ENCODE measurements at regions not wholly inside any gene's neighbourhood (a gene's known extent, or its start where the extent isn't known, plus 50 kb on each side); places are given as distances from the start of the nearest gene placed in this dataset.
"Not testable (repeated sequence)": the region's sequence is repeated elsewhere in the genome, so short reads cannot be mapped to it uniquely, and the experiment has no call there.

DNA sequence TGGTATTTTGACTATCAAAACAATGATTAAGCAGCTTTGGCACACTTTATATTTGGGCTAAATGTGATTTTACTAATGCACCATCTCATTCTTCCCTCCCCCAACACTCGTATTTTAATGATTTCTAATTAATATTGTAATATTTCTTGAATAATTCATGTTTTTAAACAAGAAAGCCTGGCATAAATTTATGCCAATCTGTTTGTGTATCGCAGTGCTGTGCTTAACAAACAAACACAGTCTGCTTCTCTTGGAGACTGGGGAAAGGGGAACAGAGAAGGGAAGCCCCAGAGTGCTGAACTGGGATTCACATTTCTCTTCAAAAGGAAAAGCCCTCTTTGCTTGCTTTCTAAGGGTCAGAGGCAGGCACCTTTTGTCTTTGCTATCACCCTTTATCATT, 496.9 kb upstream of the STXBP6 start:
- no peak for DNase-seq (ENCODE audit: low read depth in 2 of 2)

DNA sequence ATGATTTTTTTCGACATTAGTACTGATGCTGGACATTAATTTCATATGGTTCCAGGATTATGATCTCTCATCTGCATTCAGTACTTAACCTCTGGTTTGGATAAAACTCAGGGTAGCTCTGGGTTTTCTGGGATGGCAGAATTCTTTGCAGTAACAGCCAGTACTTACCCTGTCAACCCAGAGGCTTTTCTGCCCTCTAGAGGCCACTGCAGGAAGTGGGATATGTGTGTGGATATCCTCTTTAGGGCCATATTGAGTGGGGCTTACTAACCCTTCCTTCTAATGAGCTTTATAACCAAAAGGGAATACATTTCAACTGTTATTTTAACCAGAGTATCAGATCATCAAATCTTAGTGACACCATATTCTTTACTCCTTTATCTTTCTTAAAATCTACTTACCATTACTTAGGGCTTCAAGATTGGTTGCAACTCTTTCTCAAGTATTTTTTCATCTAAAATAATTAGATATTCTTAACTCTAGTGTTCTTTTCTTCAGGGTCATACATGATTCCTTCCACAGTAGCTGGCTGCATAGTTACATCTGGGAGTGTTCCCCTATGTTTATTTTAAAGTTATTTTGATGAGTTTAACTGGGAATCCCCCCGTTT, 488.0 kb upstream of the STXBP6 start:
- DNase-seq (ENCODE audit: low read depth in 2 of 2), result peak in 1 of 2 experiments; percentile 10

DNA sequence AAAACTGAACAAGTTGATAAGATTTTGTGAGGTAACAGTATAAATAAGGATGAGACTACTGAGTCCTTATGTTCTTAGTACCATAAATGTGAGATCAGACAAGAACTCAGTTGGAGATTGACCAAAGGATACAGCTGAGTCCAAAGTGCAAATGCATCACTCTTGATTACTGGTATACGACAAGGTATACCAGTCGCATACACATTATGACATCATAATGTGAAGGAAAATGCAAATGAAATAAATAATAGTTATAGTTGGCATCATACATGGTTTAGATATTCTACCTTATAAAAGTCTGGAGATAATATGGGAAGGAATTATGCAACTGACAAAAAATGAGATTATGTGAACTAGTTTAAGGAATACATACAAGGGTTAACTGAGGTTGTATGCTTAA, 476.3 kb upstream of the STXBP6 start:
- DNase-seq (ENCODE audit: low read depth in 2 of 2), result no peak

DNA sequence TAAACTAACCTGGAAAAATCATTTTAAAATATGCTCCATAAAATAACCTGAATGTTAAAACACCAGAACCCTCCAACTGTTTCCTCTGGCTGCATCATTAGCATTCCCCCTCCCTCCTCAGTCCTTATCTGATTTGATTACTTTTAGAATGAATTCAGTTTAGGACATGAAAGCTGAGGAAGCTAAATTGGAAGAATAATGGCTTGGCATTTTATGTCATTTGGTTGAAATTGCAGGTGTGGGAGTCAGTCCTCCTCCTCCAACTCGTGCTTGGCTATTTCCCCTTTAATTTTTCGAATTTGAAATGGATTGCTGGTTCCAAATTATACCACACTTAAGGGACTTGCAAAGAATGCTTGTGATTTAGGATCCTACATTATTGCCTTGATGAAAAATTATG, 473.0 kb upstream of the STXBP6 start:
- no peak for DNase-seq (ENCODE audit: low read depth in 2 of 2)

DNA sequence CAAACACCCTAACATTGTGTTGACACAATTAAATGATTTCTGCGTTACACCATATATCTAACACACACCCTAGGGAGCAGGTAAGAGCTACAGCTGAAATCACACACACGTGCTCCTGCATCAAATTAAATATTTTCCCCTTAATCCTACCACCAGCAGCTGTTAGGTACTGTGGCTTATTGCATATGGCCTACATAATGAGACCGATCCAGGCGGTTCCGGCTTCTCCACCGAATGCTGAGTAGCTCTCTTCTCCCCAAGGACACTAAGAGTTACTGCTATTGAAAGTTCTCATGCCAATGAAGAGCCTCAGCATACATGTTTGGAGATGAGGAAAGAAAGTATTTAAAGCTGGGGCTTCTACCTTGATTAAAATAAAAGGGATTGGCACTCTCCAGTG, 472.2 kb upstream of the STXBP6 start:
- DNase-seq (ENCODE audit: low read depth in 2 of 2), result no peak

DNA sequence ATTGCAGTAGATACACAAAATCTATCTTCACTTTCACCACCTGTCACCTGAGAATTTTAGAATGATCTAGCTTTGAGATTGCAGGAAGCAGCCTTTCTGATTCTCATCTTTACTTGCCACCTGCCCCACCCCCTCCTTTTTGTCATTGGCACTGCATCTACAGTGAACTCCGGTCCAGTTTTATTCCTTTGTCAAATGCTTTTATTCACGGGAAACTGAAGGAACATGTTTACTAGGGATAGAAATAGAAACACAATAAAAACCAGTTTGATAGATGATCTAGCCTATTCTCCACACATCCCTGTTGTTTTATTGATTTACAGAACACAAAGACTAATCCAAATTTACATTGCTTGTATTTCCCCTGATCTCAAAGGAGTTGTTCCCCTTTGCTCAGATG, 471.7 kb upstream of the STXBP6 start:
- no peak for DNase-seq (ENCODE audit: low read depth in 2 of 2)

DNA sequence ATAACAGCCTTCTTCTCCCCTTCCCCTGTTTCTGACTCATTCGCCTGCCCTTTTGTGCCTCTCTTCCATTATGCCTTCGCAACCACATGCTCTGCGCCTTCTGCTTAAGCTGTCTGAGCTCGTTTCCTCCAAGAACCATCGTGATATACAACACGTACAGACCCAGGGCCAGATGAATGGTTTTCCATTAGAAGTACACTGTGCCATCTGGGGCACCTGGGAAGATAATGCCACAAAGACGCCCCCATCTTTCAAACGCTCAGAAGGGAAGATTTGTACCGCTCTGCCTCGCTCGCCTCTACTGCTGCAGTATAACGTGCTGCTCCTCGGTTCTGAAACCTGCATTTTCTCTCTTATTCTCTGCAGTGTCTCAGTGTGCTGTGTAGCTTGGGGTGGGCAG, 470.9 kb upstream of the STXBP6 start:
- no peak for DNase-seq (ENCODE audit: low read depth in 2 of 2)

DNA sequence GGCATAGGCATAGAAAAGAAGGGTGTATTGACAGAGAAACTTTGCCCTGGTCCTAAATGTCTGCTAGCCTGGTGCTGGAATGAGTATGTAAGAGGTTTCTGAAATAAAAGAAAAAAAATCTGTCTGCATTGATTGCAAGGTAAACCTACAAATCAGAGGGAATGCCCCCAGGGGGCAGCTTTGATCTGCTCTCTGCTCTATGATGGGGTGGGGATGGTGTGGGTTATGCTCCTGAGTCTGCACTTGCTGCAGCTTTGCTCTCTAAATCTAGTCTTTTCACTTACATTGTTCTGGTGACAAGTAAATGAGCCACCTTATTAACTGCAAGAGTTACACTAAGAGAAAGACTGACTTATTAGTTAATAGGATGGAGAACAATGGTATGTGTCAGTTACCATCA, 468.4 kb upstream of the STXBP6 start:
- DNase-seq (ENCODE audit: low read depth in 2 of 2), result no peak

DNA sequence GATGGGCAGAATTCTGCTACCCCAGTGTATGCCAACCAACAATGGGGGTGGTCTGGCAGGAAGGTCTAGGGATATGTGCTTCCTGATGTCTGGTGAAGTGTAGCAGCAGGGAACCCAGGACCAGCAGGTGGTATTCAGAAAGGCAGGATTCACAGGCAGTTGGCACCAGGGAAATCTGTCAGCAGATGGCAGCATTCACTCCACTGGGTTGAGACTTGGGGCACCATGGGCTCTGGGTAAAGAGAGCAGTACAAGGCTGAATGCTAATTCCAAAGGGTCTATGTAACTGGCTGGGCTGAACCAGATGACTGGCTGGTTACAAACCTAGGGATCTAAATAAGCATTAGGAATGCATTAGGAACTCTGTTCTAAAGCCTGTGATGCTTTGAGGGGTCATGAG, 466.9 kb upstream of the STXBP6 start:
- no peak for DNase-seq (ENCODE audit: low read depth in 2 of 2)

DNA sequence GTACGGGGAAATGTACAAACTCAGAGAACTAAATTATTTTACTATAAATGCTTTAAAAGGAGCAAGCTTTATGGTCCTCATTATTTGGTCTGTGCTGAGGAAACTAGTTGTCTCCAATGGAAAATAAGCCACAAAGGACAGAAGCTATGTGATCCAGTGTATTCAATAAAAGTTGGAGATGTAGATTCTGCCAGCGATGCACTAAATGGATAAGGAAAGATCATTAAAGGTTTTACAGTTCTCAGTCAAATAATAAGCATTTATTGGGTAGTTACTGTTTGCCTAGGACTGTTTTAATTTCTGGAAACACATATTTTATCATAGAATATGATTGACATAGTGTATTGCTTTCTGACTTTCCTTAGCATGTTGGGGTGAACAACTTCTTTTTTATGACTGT, 458.9 kb upstream of the STXBP6 start:
- DNase-seq (ENCODE audit: low read depth in 2 of 2), result no peak

DNA sequence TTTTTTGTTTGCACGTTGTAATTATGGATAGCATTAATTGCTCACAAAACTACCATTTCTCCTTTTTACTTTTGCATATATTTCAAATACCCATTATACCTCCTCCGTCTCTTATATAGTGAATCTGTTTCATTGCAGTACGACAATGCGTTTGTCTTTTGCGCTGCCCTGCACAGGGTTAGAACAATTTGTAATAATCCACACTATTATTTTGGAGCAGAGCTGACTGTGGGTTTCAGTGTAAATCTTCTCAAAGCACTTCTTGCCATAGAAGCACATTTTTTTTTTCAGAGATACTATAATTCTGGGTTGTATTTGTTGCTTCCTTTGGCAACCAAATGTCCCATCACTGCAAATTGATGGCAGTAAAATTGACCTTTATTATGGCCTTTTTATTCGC, 451.8 kb upstream of the STXBP6 start:
- DNase-seq (ENCODE audit: low read depth in 2 of 2), result no peak

DNA sequence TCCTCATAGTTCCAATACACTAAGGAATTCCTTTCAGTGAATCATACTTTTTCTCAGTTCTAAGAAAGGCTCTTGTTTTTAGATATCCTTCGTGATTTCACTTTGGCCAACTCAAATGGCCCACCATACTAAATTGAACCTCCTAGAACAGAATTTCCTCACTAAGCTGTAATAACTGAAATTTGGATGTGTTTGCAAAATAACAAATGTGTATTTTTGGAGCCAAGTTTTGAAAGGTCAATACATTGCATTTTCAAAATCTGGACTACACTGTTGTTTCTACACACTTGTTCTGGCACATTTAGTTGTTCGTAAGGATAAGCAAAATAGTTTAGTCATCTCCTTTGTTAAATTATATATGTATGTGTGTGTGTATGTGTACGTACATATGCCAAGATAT, 439.0 kb upstream of the STXBP6 start:
- no peak for DNase-seq (ENCODE audit: low read depth in 2 of 2)

DNA sequence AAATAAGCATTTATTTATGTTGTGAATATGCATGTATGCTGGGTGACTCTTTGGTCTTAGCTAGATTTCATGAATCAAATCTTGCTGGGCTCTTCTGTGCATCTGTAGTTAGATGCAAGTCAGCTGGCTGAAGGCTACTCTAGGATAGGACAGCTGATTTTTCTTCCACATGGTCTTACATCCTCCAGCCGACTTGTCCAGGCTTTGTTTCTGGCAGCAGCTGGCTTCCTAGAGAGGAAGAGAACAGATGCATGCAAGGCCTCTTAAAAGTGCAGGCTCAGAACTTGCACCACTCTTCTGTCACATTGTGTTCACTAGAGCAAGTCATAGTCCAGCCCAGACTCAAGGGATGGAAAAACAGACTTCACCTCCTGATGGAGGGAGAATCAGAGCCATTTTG, 435.4 kb upstream of the STXBP6 start:
- no peak for DNase-seq (ENCODE audit: low read depth in 2 of 2)

DNA sequence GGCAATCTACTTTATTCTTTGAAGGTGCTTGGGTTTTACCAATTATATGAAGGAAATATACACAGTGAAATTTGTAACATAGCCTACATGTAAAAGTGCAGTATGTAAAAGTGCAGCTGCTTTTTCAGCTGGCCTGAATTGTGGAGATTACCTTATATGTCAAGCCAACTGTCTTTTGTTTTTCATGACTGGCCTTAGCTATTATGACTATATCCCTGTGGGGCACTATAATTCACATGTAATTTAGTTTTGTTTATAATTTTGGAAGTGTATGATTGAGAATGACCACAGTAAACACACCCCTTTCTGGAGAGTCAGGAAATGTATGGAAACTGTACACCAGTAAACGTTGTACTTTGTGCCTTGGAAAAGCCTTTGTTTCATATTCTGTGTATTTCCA, 435.0 kb upstream of the STXBP6 start:
- DNase-seq (ENCODE audit: low read depth in 2 of 2), result no peak

DNA sequence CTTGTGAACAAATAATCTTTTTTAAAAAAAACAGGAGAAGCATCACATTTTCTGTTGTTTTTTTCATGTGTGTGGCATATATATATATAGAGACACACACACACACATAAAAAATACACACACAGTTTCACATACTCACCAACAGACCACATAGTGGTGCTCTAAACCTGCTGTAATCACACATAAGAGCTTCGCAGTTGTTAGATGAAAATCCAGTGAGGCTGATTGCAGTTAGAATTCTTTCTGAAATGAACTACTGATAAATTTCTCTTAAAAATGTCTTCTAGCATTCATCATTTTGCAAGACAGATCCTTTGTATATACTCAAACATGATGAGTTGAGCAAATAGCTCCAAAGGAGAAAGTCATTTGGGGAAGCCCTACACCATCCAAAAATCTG, 434.3 kb upstream of the STXBP6 start:
- DNase-seq (ENCODE audit: low read depth in 2 of 2), result no peak

DNA sequence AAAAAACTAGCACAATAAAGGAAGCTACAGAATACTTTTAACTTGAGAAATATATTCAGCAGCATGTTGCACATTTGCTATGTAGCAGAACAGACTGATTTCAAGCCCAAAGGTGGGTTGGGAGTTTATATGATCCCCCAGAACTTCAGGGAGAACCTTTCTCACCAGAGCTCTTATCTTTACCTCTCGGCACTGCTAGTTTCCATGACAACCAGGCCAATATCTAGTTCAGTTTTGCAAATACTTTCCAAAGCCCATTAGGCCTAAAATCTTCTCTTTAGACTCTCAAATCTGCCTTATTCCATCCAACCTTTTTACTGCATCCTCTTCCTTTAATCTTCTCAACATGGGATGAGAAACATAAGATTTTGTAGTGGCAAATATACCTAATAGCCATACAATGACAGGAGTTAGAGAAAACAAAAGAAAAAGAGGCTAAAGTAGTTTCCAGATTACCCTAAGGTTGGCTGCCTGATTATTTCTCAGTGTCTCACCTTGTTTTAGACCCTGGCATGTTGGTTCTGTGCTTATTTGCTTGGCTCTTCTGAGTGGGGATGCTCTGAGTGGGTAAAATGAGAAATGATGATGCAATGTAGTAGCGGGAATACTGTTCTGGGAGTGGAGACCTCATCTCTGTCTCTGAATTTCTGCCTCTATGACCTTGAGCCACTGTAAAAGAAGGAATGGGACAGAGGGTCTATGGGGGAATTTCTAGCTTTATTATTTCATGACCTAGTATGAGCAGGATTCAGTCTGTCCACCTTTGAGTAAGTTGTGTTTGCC, 427.6 kb upstream of the STXBP6 start:
- DNase-seq (ENCODE audit: low read depth in 2 of 2), result no peak

DNA sequence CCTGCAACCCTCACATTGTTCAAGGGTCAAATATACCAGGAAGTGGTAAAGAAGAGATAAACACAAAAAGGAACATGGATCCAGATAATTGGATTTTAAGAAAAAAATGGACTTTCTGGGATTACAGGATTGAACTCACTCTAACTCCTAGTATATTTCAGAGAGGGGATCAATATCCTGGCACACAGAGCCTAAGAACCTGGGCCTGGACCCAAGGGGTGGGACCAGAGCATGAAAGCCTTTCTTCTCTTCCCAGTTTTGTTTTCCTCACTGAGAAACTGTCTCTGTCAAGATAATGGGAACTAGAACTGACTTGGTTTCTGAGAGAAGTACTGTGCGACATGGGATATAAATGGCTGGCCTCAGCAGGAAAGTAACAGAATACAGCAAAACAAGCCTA, 422.8 kb upstream of the STXBP6 start:
- no peak for DNase-seq (ENCODE audit: low read depth in 2 of 2)

DNA sequence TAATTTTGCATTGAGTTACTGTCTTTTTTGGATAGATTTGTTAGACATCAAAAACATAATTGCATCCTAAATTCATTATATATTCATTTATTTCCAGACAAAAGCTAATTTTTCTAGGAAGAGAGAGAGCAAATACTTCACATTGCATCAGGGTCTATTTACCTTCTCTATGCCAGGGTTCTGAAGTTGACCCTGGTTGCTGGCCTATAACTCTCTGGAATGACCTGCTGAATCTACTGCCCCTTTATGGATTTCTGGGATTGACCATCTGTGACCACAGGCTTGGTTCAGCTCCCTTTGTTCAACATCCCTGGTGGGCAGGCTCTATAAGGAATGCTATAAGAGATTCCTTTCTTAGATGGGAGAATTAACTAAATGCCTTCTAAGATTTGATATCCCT, 414.8 kb upstream of the STXBP6 start:
- no peak for DNase-seq (ENCODE audit: low read depth in 2 of 2)

DNA sequence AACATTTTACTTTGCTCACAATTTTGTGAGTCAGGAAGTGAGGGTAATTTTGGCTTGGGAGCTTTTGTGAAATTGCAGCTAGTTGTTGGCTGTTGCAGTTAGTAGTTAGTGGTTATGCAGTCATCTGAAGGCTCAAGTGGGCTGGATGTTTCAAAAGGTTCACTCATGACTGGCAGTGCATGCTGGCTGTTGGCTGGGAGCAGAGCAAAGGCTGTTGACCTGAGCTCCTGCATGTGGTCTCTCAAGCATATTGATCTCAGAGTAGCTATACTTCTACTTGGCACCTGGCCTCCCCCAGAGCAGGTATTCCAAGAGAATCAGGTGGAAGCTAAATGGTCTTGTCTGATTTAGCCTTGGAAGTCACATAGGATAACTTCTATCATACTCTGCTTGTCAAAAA, 414.1 kb upstream of the STXBP6 start:
- DNase-seq (ENCODE audit: low read depth in 2 of 2), result no peak

DNA sequence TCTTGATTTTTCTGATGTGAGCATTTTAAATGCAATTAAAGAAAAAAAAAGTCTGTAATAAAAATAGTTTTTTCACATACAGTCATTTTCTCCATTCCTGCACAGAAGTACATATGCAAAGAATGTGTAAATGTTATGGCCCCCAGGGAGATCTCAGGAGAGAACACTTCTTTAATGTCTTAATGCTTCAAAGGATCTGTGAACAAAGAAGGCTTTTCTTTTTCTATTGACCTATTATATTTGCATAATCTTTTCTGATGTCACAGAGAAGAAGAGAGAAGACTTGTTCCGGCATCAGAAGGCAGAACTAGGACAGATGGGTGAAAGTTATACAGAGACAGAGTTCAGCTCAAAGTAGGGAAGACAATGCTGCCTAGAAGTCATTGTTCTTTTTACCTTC, 413.5 kb upstream of the STXBP6 start:
- no peak for DNase-seq (ENCODE audit: low read depth in 2 of 2)

DNA sequence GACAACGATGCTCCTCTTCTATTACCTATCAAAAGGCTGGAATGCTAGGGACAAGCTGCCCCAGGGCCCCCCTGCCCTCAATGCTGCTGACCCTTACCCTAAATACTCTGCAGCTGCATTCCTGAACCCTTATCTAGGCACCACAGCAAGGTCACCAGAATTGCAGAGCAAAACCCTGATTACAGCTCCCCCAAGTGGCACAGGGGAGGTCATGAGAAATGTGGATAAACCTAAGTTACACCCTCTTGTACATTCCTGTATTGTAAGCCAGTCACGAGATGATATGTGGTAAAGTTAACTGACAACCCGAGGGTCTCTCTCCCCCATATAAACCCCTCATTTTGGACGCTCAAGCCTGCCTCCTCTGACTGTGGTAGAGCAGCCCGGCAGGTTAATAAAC, 411.8 kb upstream of the STXBP6 start:
- DNase-seq (ENCODE audit: low read depth in 2 of 2), result no peak

DNA sequence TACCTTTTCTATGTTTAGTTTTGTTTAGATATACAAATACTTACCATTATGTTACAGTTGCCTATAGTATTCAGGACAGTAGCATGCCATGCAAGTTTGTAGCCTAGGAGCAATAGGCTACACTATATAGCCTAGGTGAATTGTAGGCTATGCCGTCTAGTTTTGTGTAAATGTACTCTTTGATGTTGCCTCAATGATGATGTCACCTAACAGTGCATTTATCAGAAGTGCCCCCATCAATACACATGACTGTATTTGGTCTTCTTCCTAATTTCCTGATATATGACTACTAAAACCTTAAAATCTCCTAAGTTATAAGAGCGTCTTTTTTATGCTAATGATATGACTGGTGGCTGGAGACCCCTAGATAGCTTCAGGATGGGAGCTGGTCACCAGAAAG, 394.4 kb upstream of the STXBP6 start:
- no peak for DNase-seq (ENCODE audit: low read depth in 2 of 2)

DNA sequence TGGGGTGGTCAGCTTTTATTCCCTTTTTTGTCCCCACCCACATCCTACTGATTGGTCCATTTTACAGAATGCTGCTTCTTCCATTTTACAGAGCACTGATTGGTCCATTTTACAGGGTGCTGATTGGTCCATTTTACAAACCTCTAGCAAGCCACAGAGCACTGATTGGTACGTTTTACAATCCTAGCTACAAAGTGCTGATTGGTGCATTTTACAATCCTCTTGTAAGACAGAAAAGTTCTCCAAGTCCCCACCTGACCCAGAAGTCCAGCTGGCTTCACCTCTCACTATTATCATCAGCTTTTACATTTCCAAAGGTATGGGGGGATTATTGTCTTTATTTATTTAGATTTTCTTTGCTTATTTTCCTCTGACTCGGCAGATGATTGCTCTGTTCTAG, 390.4 kb upstream of the STXBP6 start:
- not testable (repeated sequence) for DNase-seq (ENCODE audit: low read depth in 2 of 2)

DNA sequence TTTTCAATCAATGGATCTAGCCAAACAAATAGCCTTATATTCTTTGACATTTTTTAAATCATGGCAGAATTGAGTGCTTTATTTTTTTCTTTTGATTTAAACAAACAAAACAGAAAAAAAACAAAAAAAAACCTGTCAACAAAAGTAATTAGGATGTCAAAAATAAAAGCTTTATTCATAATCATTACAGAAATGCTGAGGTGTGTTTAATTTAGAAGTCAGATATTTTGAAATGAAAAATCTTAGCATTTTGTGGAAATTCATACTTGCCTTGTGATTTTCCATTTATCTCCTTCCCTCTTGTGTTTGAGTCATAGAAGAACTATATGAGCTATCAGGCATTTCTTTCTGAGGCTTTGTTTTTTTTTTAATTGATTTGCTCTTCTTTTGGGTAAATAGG, 387.0 kb upstream of the STXBP6 start:
- DNase-seq (ENCODE audit: low read depth in 2 of 2), result no peak

Data from stimulated activated CD4-positive, alpha-beta T cell treated with anti-CD3 and anti-CD28 coated beads, Interleukin-12 subunit alpha, Interleukin-12 subunit beta, amount 100 ng/mL, for 24 hours (primary cell).